Esophagus (tissue), 2 donors: ENCODE measurements at regions not wholly inside any gene's neighbourhood (a gene's known extent, or its start where the extent isn't known, plus 50 kb on each side); places are given as distances from the start of the nearest gene placed in this dataset.

Experiments used
- H3K27ac ChIP-seq, 2 donors: one replicate each; pipeline ENCODE4 v1.5.1; 2013; ENCODE audit warnings: low read depth in 2 of 2, mild to moderate bottlenecking in 2 of 2, inconsistent platforms in 1 of 2, low read length in 1 of 2, moderate library complexity in 1 of 2
- H3K27me3 ChIP-seq, 2 donors: one replicate each; pipeline ENCODE4 v1.6.1; 2013; ENCODE audit warnings: low read length in 2 of 2, control low read depth in 1 of 2, mild to moderate bottlenecking in 1 of 2; ENCODE audit not compliant: insufficient read depth in 2 of 2, control insufficient read depth in 1 of 2
- H3K36me3 ChIP-seq, 2 donors: one replicate each; pipeline ENCODE4 v1.6.1; 2013; ENCODE audit warnings: low read length in 1 of 2; ENCODE audit not compliant: control insufficient read depth in 2 of 2, insufficient read depth in 2 of 2
- H3K4me1 ChIP-seq, 2 donors: one replicate each; pipeline ENCODE4 v1.6.1; 2013; ENCODE audit warnings: low read length in 1 of 2; ENCODE audit not compliant: control insufficient read depth in 2 of 2, insufficient read depth in 2 of 2
- H3K4me3 ChIP-seq, 2 donors: one replicate each; pipeline ENCODE4 v1.5.1; 2013; ENCODE audit warnings: low read length in 2 of 2, mild to moderate bottlenecking in 2 of 2, low read depth in 1 of 2, moderate library complexity in 1 of 2
- H3K9me3 ChIP-seq, 2 donors: one replicate each; pipeline ENCODE4 v1.6.1; 2013; ENCODE audit warnings: mild to moderate bottlenecking in 2 of 2, low read depth in 1 of 2, low read length in 1 of 2, moderate library complexity in 1 of 2; ENCODE audit not compliant: control insufficient read depth in 2 of 2, insufficient read depth in 1 of 2
- WGBS, 2 donors: extraction: QIAGEN DNeasy Blood & Tissue Kit; methylation state at CpG; one replicate each; pipeline ENCODE4 v1.1.7; 2013; 5-methylcytosine and 5-hydroxymethylcytosine counted together
- donor health status: healthy with polysubstance abuse.
- donor health status: Bipolar disorder and iron deficiency.

DNA sequence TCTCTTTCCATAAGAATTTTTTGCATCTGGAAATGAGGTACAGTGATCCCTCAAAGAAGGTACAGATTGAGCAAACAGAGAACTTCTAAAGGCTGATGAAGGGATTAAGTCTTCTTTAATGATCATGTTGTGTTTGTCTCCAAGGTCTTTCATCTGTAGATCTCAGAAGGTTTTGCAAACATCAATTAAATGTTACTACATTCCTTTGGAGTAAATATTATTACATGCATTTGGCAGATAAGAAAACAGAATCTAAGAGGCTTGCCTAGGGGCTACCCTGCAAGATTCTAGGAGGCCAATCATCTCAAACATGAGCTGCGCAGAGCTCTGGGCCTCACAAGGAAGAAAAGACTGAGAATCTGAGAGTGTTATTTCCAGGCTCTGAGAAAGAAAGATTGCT is 70.9 kb upstream of the LPP start:
- no peak overlapping the region for H3K4me3 ChIP-seq
- no peaks in the 10 kb centered on the region for H3K27me3 ChIP-seq
- no peaks in the 10 kb centered on the region for H3K4me1 ChIP-seq
- WGBS, 2 donors: 90 to 95% methylated on average over 1 of the region's 1 CpG
- no peaks in the 10 kb centered on the region for H3K36me3 ChIP-seq
- no peaks in the 10 kb centered on the region for H3K9me3 ChIP-seq
- no peak overlapping the region for H3K27ac ChIP-seq

DNA sequence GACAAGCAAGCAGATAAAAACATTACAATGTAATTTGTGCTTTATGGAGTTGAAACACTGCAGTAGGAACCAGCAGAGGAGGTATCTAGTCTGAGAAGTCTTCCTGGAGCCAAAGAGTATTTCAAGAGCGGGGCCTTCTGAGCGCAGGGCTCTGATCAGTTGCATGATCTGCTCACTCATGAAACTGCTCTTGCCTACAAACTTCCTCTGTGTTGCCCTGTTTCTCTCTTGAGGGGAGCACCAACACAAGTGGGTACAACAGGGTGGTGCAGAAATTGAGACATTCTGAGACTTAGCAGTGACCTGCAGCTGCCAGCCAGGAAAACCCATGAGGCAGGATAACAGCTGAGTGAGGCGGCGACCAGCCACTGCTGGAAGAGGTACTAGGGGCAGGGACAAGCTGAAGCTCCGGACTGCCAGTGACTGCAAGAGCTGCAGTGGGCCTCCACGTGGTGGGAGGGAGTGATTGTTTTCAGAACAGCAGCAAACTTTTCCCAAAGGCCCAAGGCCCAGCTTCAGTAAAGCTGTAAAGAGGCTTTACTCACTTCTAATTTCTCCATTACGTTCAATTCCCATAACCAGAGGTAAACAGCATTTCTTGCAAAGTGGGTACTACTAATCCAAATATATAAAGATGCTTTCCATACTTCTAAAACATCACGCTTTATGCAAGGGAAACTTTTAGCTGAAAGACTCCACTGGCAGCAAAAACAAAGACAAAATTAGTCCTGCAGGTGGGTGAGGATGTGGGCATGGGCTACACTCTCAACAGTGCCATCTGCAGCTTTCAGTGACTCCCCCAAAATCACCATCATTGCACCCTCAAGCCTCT is 69.0 kb upstream of the LPP start:
- Histone ChIP-seq H3K36me3 (no peaks in the 10 kb centered on the region), H3K27me3 (no peaks in the 10 kb centered on the region), H3K4me3 (no peak overlapping the region), H3K9me3 (no peaks in the 10 kb centered on the region), H3K27ac (no peak overlapping the region), H3K4me1 (no peaks in the 10 kb centered on the region)
- 85 to 87% methylated on average over 8 of the region's 8 CpGs for WGBS, 2 donors

DNA sequence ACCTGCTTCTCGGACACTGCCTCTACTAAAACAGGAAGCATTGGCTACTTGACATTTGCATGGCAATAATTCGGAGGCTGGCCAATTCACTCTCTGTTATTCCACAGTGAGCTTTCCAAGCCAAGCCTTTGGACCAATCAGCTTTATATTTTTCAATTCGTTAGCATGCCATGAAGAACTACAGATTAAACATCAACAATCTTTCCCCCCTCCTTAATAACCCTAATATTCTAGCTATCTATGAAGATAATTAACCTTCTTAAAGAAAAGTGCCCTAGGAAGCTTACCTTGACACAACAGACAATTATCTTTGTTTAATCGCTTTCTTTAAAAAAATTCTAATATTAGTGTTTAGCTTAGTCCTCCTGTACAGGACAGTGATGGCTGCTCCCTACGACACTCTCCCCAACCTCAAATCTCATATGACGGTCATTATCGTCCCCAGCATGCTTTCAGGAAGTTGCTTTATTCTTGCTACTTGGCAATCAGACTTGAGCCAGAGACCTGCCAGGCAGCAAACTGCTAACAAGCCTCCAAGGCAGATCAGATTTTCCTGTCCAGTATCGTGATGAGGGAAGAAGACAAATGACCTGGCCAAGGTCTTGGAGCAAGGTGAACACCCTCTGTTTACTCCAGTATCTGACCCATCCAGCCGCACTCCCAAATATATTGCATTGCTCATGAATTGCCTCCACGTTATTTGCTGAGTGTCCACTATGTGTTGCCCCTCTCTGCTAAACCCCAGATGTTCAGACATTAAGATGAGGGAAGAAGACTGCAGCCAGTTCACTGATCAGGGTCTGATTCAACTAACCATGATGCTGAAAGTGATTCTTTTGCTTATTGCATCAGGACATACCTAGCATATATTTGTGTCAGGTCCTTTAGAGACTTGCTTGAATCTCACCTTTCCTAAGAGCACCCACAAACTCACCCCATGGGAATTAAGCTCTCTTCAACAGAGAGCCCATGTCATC is 68.1 kb upstream of the LPP start:
- no peaks in the 10 kb centered on the region for H3K36me3 ChIP-seq
- no peaks in the 10 kb centered on the region for H3K27me3 ChIP-seq
- no peak overlapping the region for H3K4me3 ChIP-seq
- H3K9me3 ChIP-seq: no peaks in the 10 kb centered on the region
- no peaks in the 10 kb centered on the region for H3K4me1 ChIP-seq
- H3K27ac ChIP-seq: no peak overlapping the region
- WGBS, 2 donors: 84 to 85% methylated on average over 10 of the region's 10 CpGs

DNA sequence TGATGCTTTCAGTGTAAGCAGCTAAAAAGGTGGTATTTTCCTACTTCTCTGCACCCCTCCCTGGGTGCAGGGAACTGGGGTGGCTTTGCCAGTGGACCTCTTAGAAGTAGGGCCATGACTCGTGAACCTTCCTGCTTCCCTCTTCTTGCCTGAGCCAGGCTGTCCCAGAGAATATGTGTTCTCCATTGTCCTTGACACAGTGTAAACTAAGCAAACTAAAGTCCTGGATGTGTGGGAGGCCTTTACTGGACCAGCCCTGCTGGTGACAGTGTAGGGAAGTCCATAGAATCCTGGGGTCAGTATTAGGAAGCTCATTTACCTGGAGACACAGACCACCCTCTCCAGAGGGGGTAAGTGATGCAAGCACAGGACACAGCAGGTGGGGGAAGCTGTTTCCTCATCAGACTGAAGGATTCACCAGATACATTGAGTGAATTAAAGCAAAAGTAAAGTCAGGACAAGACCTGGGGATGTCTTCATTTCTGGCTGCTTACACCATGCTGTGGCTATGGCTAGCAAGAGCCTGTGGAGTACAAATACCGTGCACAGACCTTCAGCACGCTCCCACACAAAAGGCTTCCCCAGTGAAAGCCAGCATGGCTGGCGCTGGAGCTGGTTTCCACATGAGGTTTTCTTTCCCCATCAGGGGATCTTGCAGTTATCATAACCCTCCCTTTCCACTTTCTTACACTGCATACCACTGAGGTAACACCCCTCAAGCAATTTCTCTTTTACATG is 64.8 kb upstream of the LPP start:
- Histone ChIP-seq H3K36me3 (no peaks in the 10 kb centered on the region), H3K27ac (no peak overlapping the region), H3K9me3 (no peaks in the 10 kb centered on the region), H3K4me1 (no peaks in the 10 kb centered on the region), H3K27me3 (no peaks in the 10 kb centered on the region), H3K4me3 (no peak overlapping the region)
- 91 to 94% methylated on average over 4 of the region's 4 CpGs for WGBS, 2 donors

DNA sequence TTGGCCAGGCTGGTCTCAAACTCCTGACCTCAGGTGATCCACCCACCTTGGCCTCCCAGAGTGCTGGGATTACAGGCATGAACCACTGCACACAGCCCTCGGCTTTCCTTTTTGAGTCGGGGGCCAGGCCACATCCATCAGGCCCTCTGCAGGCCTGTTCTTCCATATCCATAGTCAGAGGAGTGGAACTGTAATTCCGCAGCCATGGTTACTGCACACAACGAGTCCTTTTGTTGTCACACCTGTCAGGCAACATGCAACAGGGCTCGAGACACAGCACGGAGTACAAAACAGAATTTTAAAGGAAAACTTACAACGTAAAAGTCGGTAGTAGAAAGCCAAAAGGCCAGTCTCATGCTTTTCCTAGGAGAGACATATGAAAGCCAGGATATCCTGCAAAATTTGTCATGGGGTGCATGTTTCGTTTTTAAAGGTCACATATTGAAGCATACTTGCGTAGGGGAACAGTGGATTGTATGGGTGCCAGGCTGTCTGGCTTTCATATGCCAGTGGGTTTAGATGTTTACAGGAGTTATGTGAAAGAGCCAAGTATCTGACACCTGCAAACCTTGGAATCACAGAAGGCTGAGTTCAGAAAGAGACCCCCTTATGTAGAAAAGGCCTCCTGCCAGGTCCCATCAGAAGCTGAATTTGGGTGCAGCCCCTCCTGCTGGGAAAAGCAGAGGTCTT is 63.2 kb upstream of the LPP start:
- Histone ChIP-seq H3K4me3 (no peak overlapping the region), H3K27ac (no peak overlapping the region), H3K9me3 (no peaks in the 10 kb centered on the region), H3K27me3 (no peaks in the 10 kb centered on the region), H3K4me1 (no peaks in the 10 kb centered on the region), H3K36me3 (no peaks in the 10 kb centered on the region)
- WGBS, 2 donors: 80 to 84% methylated on average over 10 of the region's 10 CpGs

DNA sequence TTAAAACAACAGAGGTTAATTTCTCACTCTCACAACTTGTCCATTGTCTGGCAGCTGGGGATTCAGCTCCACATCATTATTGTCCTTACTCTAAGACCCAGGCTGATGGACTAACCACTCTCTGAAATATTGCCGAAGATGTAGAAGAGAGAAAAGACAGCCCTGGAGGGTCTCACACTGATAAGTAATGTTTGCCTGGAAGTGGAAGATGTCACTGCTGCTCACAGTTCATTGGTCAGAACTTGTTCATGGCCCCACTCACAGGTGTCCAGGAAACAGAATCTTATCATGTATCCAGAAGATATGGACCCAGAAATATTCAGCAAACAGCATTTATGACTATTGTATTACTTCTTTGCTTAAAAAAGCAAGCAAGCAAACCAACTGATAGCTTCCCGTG is 62.2 kb upstream of the LPP start:
- H3K36me3 ChIP-seq: no peaks in the 10 kb centered on the region
- H3K9me3 ChIP-seq: no peaks in the 10 kb centered on the region
- no peaks in the 10 kb centered on the region for H3K4me1 ChIP-seq
- H3K4me3 ChIP-seq: no peak overlapping the region
- H3K27me3 ChIP-seq: no peaks in the 10 kb centered on the region
- H3K27ac ChIP-seq: no peak overlapping the region
- whole genome bisulfite sequencing, 2 donors: 92 to 99% methylated on average over 2 of the region's 2 CpGs

DNA sequence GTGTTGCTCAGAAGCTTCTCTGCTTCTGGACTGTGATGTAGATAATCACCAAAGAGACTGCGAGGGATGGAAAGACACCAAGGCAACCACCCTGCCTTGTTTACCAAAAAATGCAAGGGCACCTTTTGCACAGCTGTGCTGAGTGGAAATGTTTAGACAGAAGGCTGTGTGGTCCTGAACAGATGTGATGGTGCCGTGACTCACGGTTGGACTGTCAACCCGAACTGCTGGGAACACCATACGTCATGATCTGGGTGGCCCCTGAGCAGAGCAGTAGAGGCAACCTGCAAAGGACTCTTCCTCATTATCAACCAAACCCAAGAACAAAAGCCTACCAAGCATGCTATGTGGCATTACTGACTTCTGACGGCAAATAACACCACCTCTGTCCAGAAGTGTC is 61.3 kb upstream of the LPP start:
- no peaks in the 10 kb centered on the region for H3K9me3 ChIP-seq
- no peak overlapping the region for H3K4me3 ChIP-seq
- H3K27ac ChIP-seq: no peak overlapping the region
- H3K27me3 ChIP-seq: no peaks in the 10 kb centered on the region
- no peaks in the 10 kb centered on the region for H3K36me3 ChIP-seq
- 77 to 78% methylated on average over 6 of the region's 6 CpGs for WGBS, 2 donors
- H3K4me1 ChIP-seq: no peaks in the 10 kb centered on the region

DNA sequence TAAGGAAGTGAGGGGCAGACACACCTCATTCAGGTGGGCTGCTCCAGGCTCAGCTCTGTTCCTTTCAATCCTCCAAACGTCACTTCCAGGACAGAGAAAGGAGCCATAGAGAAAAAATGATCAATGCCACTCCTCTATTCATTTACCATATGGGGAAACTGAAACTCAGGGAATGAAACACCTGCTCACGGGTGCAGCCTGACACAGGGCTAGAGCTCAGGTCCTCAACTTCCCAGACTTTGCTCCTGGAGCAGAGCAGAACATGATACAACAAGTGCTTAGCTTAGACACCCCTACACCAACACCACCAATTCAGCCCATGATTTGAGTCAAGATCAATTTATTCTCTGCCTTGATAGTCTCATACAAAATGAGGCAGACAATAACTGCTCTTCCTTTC is 58.5 kb upstream of the LPP start:
- no peaks in the 10 kb centered on the region for H3K4me1 ChIP-seq
- 81 to 86% methylated on average over 2 of the region's 2 CpGs for WGBS, 2 donors
- no peak overlapping the region for H3K4me3 ChIP-seq
- no peaks in the 10 kb centered on the region for H3K9me3 ChIP-seq
- no peaks in the 10 kb centered on the region for H3K36me3 ChIP-seq
- H3K27me3 ChIP-seq: no peaks in the 10 kb centered on the region
- H3K27ac ChIP-seq: no peak overlapping the region

DNA sequence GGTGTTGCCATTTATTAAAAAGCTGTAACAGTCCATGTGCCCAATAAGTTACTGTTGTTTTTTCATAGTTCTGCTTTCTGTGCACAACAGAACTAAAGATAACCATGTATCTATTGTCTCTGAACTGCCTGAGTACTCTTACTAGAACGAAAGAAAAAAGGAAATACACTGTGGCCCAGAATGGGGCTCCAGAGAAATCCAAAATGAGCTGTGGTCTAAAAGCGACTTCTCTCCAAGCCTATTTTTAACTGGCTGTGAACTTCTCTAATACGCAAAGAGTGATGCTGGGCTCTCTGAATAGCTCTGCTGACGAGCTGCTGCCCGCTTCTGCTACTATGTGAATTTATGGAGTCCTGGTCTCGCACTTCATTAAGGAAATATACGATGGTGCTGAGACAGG is 56.2 kb upstream of the LPP start:
- no peaks in the 10 kb centered on the region for H3K4me1 ChIP-seq
- no peaks in the 10 kb centered on the region for H3K9me3 ChIP-seq
- 87 to 89% methylated on average over 7 of the region's 7 CpGs for WGBS, 2 donors
- H3K36me3 ChIP-seq: no peaks in the 10 kb centered on the region
- H3K27ac ChIP-seq: no peak overlapping the region
- no peaks in the 10 kb centered on the region for H3K27me3 ChIP-seq
- no peak overlapping the region for H3K4me3 ChIP-seq
